ENCODE measurements at regions not wholly inside any gene's neighbourhood (a gene's known extent, or its start where the extent isn't known, plus 50 kb on each side); places are given as distances from the start of the nearest gene placed in this dataset.

DNA sequence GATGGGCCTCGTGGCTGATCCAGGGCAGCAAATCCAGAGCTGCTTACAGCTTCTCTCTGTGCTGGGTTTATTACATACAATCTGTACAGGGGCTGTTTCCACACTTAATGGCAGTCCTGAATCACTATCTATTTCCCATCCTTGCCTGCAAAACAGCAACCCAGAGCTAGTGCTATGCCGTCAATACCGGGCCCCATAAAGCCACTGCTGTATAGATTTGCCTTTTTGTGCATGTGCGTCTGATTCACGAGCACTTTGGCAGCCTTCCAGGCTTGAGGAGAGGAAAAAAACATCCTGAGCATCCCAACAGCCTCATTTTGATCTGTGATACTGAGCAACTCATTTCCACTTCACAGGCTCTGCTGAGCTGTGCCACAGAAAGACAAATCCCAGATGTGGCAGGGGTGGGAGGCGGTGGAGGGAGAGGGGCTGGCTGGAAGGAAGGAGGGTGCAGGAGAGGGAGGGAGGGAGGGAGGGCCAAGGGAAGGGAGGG, 65.2 kb upstream of the TARBP1 start:
- Histone ChIP-seq H2BK12ac (ENCODE audit: low read length) (no peak overlapping the region), H3K4ac (ENCODE audit: low read depth, low read length) (no peak overlapping the region), H2AK5ac (ENCODE audit: low read length) (no peak overlapping the region), H3K9me3 (ENCODE audit: insufficient read depth, low read depth, low read length) (peaks cover 5% of the 10 kb centered on the region), H3K23ac (ENCODE audit: low read length) (no peak overlapping the region), H3K9ac (ENCODE audit: low read length) (no peak overlapping the region), H2BK5ac (ENCODE audit: low read depth, low read length, poor library complexity) (no peak overlapping the region), H3K27me3 (ENCODE audit: insufficient read depth, low read length) (no peaks in the 10 kb centered on the region), H2BK120ac (ENCODE audit: insufficient read depth, low read length, poor library complexity) (no peak overlapping the region), H3K18ac (ENCODE audit: low read length) (no peak overlapping the region), H3K27ac (ENCODE audit: low read depth, low read length) (no peak overlapping the region), H4K12ac (ENCODE audit: low read depth, low read length) (no peak overlapping the region), H2AFZ (ENCODE audit: insufficient read depth, low read length, poor library complexity) (no peak overlapping the region), H3K79me1 (ENCODE audit: low read length) (peaks cover 15% of the 10 kb centered on the region), H4K8ac (ENCODE audit: low read depth, low read length) (no peak overlapping the region), H3K4me2 (ENCODE audit: low read length) (no peak overlapping the region), H3K36me3 (ENCODE audit: control insufficient read depth in 1 of 2, insufficient read depth in 2 of 2, low read length in 2 of 2) (no peaks in the 10 kb centered on the region), H3K14ac (ENCODE audit: low read length) (no peak overlapping the region), H3K4me3 (ENCODE audit: low read depth, low read length) (no peak overlapping the region), H3K4me1 (ENCODE audit: control insufficient read depth in 1 of 2, insufficient read depth in 2 of 2, low read length in 2 of 2) (peaks cover 34 to 35% of the 10 kb centered on the region in 2 experiments), H4K91ac (ENCODE audit: low read depth, low read length) (no peak overlapping the region), H3K79me2 (ENCODE audit: control insufficient read depth, insufficient read depth, low read length, poor library complexity) (peaks cover 2% of the 10 kb centered on the region)
- WGBS (ENCODE audit: extremely low coverage, insufficient coverage, insufficient read length) = no CpG with 5 or more reads among the region's 6 CpGs
- peak; percentile 44 to 56 for DNase-seq

DNA sequence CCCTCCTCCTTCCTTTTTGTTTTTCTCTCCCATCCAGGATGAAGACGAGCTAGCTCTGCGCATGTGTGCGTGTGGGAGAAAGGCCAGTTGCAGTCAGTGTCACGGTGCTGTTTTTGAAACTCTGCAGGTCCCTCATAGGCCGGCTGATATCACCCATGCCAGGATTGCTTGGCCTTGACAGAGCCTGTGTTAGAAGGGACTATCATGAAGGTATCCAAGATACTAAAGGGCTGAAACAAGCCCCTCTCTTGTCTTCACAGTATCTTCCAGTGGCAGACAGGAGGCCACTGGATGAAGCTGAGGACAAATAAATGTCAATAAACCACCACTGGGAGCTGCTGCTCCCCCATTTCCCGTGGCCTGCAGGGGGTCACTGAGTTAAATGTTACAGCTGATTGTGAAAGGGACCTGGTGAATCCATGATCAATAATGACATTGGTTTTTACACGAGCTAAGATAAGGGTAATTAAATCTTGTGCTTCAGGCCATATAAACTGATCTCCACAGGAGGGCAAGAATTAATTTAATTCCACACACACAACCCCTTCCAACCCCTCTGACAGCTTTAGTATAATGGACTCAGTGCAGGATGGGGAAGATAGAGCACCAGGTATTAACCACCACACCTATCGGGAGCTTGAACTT, 64.6 kb upstream of the TARBP1 start:
- H3K9ac ChIP-seq (ENCODE audit: low read length) = no peak overlapping the region
- H4K12ac ChIP-seq (ENCODE audit: low read depth, low read length) = no peak overlapping the region
- H2BK120ac ChIP-seq (ENCODE audit: insufficient read depth, low read length, poor library complexity) = no peak overlapping the region
- H3K4me3 ChIP-seq (ENCODE audit: low read depth, low read length) = no peak overlapping the region
- no peak overlapping the region for H3K18ac ChIP-seq (ENCODE audit: low read length)
- H2AK5ac ChIP-seq (ENCODE audit: low read length) = no peak overlapping the region
- H3K27ac ChIP-seq (ENCODE audit: low read depth, low read length) = no peak overlapping the region
- peaks cover 2% of the 10 kb centered on the region for H3K79me2 ChIP-seq (ENCODE audit: control insufficient read depth, insufficient read depth, low read length, poor library complexity)
- H3K9me3 ChIP-seq (ENCODE audit: insufficient read depth, low read depth, low read length) = peaks cover 5% of the 10 kb centered on the region
- no peak overlapping the region for H4K91ac ChIP-seq (ENCODE audit: low read depth, low read length)
- H2BK5ac ChIP-seq (ENCODE audit: low read depth, low read length, poor library complexity) = no peak overlapping the region
- no peak overlapping the region for H3K4ac ChIP-seq (ENCODE audit: low read depth, low read length)
- DNase-seq = no peak
- no peak overlapping the region for H2AFZ ChIP-seq (ENCODE audit: insufficient read depth, low read length, poor library complexity)
- WGBS (ENCODE audit: extremely low coverage, insufficient coverage, insufficient read length) = no CpG with 5 or more reads among the region's 8 CpGs
- H3K36me3 ChIP-seq (ENCODE audit: control insufficient read depth in 1 of 2, insufficient read depth in 2 of 2, low read length in 2 of 2) = no peaks in the 10 kb centered on the region
- peaks cover 16% of the 10 kb centered on the region for H3K79me1 ChIP-seq (ENCODE audit: low read length)
- no peak overlapping the region for H3K14ac ChIP-seq (ENCODE audit: low read length)
- no peak overlapping the region for H4K8ac ChIP-seq (ENCODE audit: low read depth, low read length)
- H3K4me2 ChIP-seq (ENCODE audit: low read length) = no peak overlapping the region
- no peaks in the 10 kb centered on the region for H3K27me3 ChIP-seq (ENCODE audit: insufficient read depth, low read length)
- H2BK12ac ChIP-seq (ENCODE audit: low read length) = no peak overlapping the region
- peaks cover 36 to 37% of the 10 kb centered on the region in 2 experiments for H3K4me1 ChIP-seq (ENCODE audit: control insufficient read depth in 1 of 2, insufficient read depth in 2 of 2, low read length in 2 of 2)
- H3K23ac ChIP-seq (ENCODE audit: low read length) = no peak overlapping the region

DNA sequence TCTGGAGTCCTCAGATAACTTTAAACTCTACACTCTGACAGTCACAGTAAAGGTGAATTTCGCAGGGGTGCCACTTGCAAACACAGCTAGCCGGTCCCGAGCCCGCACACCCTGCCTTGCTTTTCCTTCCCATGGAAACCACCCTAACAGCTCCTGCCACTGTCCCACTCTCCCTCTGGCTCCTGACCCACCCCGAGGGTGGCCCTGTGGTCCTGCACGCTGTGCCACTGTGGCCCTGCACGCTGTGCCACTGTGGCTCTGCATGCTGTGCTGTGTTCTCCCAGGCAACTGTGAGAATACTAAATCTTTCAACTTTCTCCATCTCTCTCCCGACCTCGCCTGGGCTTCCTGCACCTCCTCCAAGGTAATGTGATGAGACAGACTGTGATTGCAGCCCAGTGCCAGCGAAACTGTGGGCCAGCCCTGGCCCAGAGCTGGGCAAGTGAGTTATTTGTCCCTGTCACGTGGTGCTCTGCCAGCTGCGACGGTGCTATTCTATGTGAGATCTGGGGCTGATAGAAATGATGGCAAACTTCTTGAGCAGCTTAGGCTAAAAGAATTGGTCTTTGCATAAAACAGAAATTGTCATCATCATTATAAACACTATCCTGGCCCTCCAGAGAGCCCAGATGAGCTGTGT, 63.4 kb upstream of the TARBP1 start:
- Histone ChIP-seq H3K9me3 (ENCODE audit: insufficient read depth, low read depth, low read length) (peaks cover 5% of the 10 kb centered on the region), H2AK5ac (ENCODE audit: low read length) (no peak overlapping the region), H2BK5ac (ENCODE audit: low read depth, low read length, poor library complexity) (no peak overlapping the region), H3K23ac (ENCODE audit: low read length) (no peak overlapping the region), H2BK12ac (ENCODE audit: low read length) (no peak overlapping the region), H4K8ac (ENCODE audit: low read depth, low read length) (no peak overlapping the region), H3K27ac (ENCODE audit: low read depth, low read length) (no peak overlapping the region), H3K27me3 (ENCODE audit: insufficient read depth, low read length) (no peaks in the 10 kb centered on the region), H3K4me2 (ENCODE audit: low read length) (no peak overlapping the region), H3K4me1 (ENCODE audit: control insufficient read depth in 1 of 2, insufficient read depth in 2 of 2, low read length in 2 of 2) (peaks cover 40 to 44% of the 10 kb centered on the region in 2 experiments), H4K91ac (ENCODE audit: low read depth, low read length) (no peak overlapping the region), H3K9ac (ENCODE audit: low read length) (no peak overlapping the region), H3K4me3 (ENCODE audit: low read depth, low read length) (no peak overlapping the region), H2BK120ac (ENCODE audit: insufficient read depth, low read length, poor library complexity) (no peak overlapping the region), H4K12ac (ENCODE audit: low read depth, low read length) (no peak overlapping the region), H3K18ac (ENCODE audit: low read length) (no peak overlapping the region), H3K14ac (ENCODE audit: low read length) (no peak overlapping the region), H3K36me3 (ENCODE audit: control insufficient read depth in 1 of 2, insufficient read depth in 2 of 2, low read length in 2 of 2) (no peaks in the 10 kb centered on the region), H3K79me2 (ENCODE audit: control insufficient read depth, insufficient read depth, low read length, poor library complexity) (peaks cover 2% of the 10 kb centered on the region), H2AFZ (ENCODE audit: insufficient read depth, low read length, poor library complexity) (no peak overlapping the region), H3K4ac (ENCODE audit: low read depth, low read length) (no peak overlapping the region), H3K79me1 (ENCODE audit: low read length) (peaks cover 19% of the 10 kb centered on the region)
- DNase-seq = no peak
- WGBS (ENCODE audit: extremely low coverage, insufficient coverage, insufficient read length) = no CpG with 5 or more reads among the region's 13 CpGs

DNA sequence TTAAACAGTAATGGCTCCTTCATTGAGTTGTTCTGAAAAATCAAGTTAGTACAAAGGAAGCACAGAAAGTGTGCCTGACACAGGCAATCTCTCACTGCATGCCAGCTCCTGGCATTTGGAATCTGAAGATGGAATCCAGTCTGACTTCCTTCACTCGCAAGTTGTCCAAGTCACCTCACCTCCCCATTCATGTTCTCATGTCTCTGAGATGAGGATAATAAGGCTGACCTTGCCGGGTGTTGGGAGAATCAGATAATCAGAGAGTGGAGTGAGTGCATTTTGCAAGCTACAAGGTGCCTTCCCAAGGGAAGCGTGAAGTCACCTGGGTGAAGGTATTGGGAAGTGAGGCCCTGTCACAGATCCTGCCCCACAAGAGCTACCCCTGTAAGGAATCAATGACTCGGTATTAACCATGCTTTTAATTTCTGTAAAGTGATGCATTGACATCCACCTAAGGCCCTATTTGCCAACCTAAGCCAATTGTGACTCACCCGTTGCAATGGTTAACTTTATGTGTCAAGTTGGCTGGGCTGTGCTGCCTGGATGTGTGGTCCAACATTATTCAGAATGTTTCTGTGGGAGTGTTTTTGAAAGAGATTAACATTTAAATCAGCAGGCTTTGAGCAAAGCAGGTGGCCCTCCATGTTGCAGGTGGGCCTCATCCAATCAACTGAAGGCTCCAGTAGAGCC, 62.5 kb upstream of the TARBP1 start:
- Histone ChIP-seq H3K27ac (ENCODE audit: low read depth, low read length) (no peak overlapping the region), H3K4me1 (ENCODE audit: control insufficient read depth in 1 of 2, insufficient read depth in 2 of 2, low read length in 2 of 2) (peaks cover 40 to 44% of the 10 kb centered on the region in 2 experiments), H3K36me3 (ENCODE audit: control insufficient read depth in 1 of 2, insufficient read depth in 2 of 2, low read length in 2 of 2) (no peaks in the 10 kb centered on the region), H3K9me3 (ENCODE audit: insufficient read depth, low read depth, low read length) (peaks cover 5% of the 10 kb centered on the region), H2BK120ac (ENCODE audit: insufficient read depth, low read length, poor library complexity) (no peak overlapping the region), H4K8ac (ENCODE audit: low read depth, low read length) (no peak overlapping the region), H3K27me3 (ENCODE audit: insufficient read depth, low read length) (no peaks in the 10 kb centered on the region), H2AFZ (ENCODE audit: insufficient read depth, low read length, poor library complexity) (no peak overlapping the region), H3K18ac (ENCODE audit: low read length) (no peak overlapping the region), H4K91ac (ENCODE audit: low read depth, low read length) (peak overlapping the region; percentile 29), H3K14ac (ENCODE audit: low read length) (no peak overlapping the region), H3K23ac (ENCODE audit: low read length) (no peak overlapping the region), H2BK12ac (ENCODE audit: low read length) (no peak overlapping the region), H2AK5ac (ENCODE audit: low read length) (no peak overlapping the region), H4K12ac (ENCODE audit: low read depth, low read length) (no peak overlapping the region), H3K79me1 (ENCODE audit: low read length) (peaks cover 19% of the 10 kb centered on the region), H3K9ac (ENCODE audit: low read length) (no peak overlapping the region), H3K4ac (ENCODE audit: low read depth, low read length) (no peak overlapping the region), H3K4me2 (ENCODE audit: low read length) (no peak overlapping the region), H2BK5ac (ENCODE audit: low read depth, low read length, poor library complexity) (no peak overlapping the region), H3K4me3 (ENCODE audit: low read depth, low read length) (no peak overlapping the region), H3K79me2 (ENCODE audit: control insufficient read depth, insufficient read depth, low read length, poor library complexity) (peaks cover 2% of the 10 kb centered on the region)
- DNase-seq = peak; percentile 32 to 70
- WGBS (ENCODE audit: extremely low coverage, insufficient coverage, insufficient read length) = no CpG with 5 or more reads among the region's 5 CpGs

Measured in trophoblast cell (in vitro differentiated cells and primary cell).